ENCODE measurements at regions not wholly inside any gene's neighbourhood (a gene's known extent, or its start where the extent isn't known, plus 50 kb on each side); places are given as distances from the start of the nearest gene placed in this dataset.

GRCh38 chr14:100401792-100402191 is 78.7 kb downstream of the SLC25A47 start:
- no peaks in the 10 kb centered on the region for H3K9me3 ChIP-seq (ENCODE audit: control insufficient read depth in 1 of 2, insufficient read depth in 1 of 2, low read depth in 1 of 2, low read length in 2 of 2)
- DNase-seq (ENCODE audit: low read depth, low spot score) (no peak), ATAC-seq (no peak)
- H3K9ac ChIP-seq (ENCODE audit: low read length) = no peak overlapping the region
- no peak for TF ChIP-seq RAD21 (IDR thresholded peaks at IDR 0.05; ENCODE audit: low read depth)
- no peak for TF ChIP-seq ELF1 (IDR thresholded peaks at IDR 0.05; ENCODE audit: borderline replicate concordance, low read depth)
- no peak for TF ChIP-seq EZH2phosphoT487 (IDR thresholded peaks at IDR 0.05; ENCODE audit: borderline replicate concordance)
- TF ChIP-seq EZH2 (IDR thresholded peaks at IDR 0.05) = no peak
- no peak for TF ChIP-seq SIN3A (IDR thresholded peaks at IDR 0.05; ENCODE audit: low read depth)
- TF ChIP-seq ZFX (IDR thresholded peaks at IDR 0.05) = no peak
- TF ChIP-seq ATF3 (IDR thresholded peaks at IDR 0.05) = no peak
- TF ChIP-seq YY1 (IDR thresholded peaks at IDR 0.05; ENCODE audit: extremely low read depth, insufficient replicate concordance, low read depth, low read length) = no peak
- no peak for TF ChIP-seq CEBPB (IDR thresholded peaks at IDR 0.05; ENCODE audit: low read depth)
- no peak for TF ChIP-seq POLR2AphosphoS5 (IDR thresholded peaks at IDR 0.05; ENCODE audit: low read depth, low read length)
- no peak for TF ChIP-seq SP1 (IDR thresholded peaks at IDR 0.05; ENCODE audit: low read depth)
- no peak for TF ChIP-seq FOSL1 (IDR thresholded peaks at IDR 0.05; ENCODE audit: low read depth)
- TF ChIP-seq SRF (IDR thresholded peaks at IDR 0.05; ENCODE audit: low read depth) = no peak
- TF ChIP-seq, protein P1, sequence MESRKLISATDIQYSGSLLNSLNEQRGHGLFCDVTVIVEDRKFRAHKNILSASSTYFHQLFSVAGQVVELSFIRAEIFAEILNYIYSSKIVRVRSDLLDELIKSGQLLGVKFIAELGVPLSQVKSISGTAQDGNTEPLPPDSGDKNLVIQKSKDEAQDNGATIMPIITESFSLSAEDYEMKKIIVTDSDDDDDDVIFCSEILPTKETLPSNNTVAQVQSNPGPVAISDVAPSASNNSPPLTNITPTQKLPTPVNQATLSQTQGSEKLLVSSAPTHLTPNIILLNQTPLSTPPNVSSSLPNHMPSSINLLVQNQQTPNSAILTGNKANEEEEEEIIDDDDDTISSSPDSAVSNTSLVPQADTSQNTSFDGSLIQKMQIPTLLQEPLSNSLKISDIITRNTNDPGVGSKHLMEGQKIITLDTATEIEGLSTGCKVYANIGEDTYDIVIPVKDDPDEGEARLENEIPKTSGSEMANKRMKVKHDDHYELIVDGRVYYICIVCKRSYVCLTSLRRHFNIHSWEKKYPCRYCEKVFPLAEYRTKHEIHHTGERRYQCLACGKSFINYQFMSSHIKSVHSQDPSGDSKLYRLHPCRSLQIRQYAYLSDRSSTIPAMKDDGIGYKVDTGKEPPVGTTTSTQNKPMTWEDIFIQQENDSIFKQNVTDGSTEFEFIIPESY (IDR thresholded peaks at IDR 0.05; ENCODE audit: extremely low read depth, insufficient replicate concordance, low read length) = no peak
- no peak for TF ChIP-seq POLR2A (IDR thresholded peaks at IDR 0.05; ENCODE audit: borderline replicate concordance, extremely low read depth, insufficient read depth, insufficient read length)
- TF ChIP-seq ZNF274 (IDR thresholded peaks at IDR 0.05; ENCODE audit: low read depth, low read length) = no peak
- TF ChIP-seq TCF7L2 (IDR thresholded peaks at IDR 0.05; ENCODE audit: borderline replicate concordance, extremely low read depth, insufficient read depth, insufficient read length) = no peak
- TF ChIP-seq EGR1 (IDR thresholded peaks at IDR 0.05; ENCODE audit: low read depth) = no peak
- no peak for TF ChIP-seq JUND (IDR thresholded peaks at IDR 0.05)
- no peak for TF ChIP-seq MAX (IDR thresholded peaks at IDR 0.05)
- ChIA-PET RAD21 (ENCODE audit: low non-redundant PET in 1 of 2, low total read pairs in 2 of 2, uncharacterized antibody in 2 of 2, unreplicated experiment in 2 of 2) (interaction anchor here in 1 of 2 experiments (1.1 kb wide), 1 partner anchor 17 kb away, joined by 3 read pairs; no protein-coding TSS in a partner anchor), CTCF (interaction anchor here (2.5 kb wide), 1 partner anchor 244 kb away, joined by 6 read pairs; no protein-coding TSS in a partner anchor), POLR2A (no interaction called here)
- no peaks in the 10 kb centered on the region for H3K27me3 ChIP-seq (ENCODE audit: insufficient read depth, low read length)
- H3K36me3 ChIP-seq (ENCODE audit: control insufficient read depth in 1 of 2, insufficient read depth in 2 of 2, low read length in 2 of 2) = no peaks in the 10 kb centered on the region
- no peaks in the 10 kb centered on the region for H3K9me2 ChIP-seq (ENCODE audit: insufficient read depth)
- intact Hi-C loops (cut with micrococcal nuclease) = no loop called here
- no peak overlapping the region for H3K27ac ChIP-seq (ENCODE audit: low read depth, low read length)
- H3K79me2 ChIP-seq (ENCODE audit: insufficient read depth, low read length) = no peaks in the 10 kb centered on the region
- H2AFZ ChIP-seq (ENCODE audit: low read depth, low read length, poor library complexity, severe bottlenecking) = no peak overlapping the region
- peaks cover 9 to 12% of the 10 kb centered on the region in 2 experiments for H3K4me1 ChIP-seq (ENCODE audit: control insufficient read depth in 1 of 2, insufficient read depth in 2 of 2, low read length in 2 of 2)
- no TSS peak for BruUV-seq (replicated peaks)
- H3K4me2 ChIP-seq (ENCODE audit: low read length) = no peak overlapping the region
- no peaks in the 10 kb centered on the region for H4K20me1 ChIP-seq (ENCODE audit: insufficient read depth)
- H3K4me3 ChIP-seq (replicated peaks in 1 of 2; ENCODE audit: low read depth in 1 of 2, low read length in 2 of 2) = no peak overlapping the region

All from HCT116 (cell line).